Keratinocyte (primary cell): ENCODE measurements at regions not wholly inside any gene's neighbourhood (a gene's known extent, or its start where the extent isn't known, plus 50 kb on each side); places are given as distances from the start of the nearest gene placed in this dataset.

Source experiments
- DNase-seq: peaks from one replicate; pipeline ENCODE4 v3.0.0-alpha.2; 2011; ENCODE audit warnings: low read depth, missing footprints, low spot score
- FAIRE-seq: peaks from 2 replicates; lab custom pipeline; 2011; peaks lifted over from hg19 to GRCh38; lab: Jason Lieb, UNC
- H2AFZ ChIP-seq: 2 replicates; pipeline ENCODE4 v1.6.0; 2012; ENCODE audit warnings: low read length, control low read depth, inconsistent platforms; ENCODE audit not compliant: control insufficient read depth
- H3K27ac ChIP-seq: 2 replicates; pipeline ENCODE4 v1.5.1; 2011; ENCODE audit warnings: low read length; ENCODE audit not compliant: control insufficient read depth, insufficient read depth
- H3K27me3 ChIP-seq: 3 replicates; pipeline ENCODE4 v1.6.0; 2011; ENCODE audit warnings: low read length; ENCODE audit not compliant: control insufficient read depth, insufficient read depth; ENCODE audit errors: extremely low read depth
- H3K36me3 ChIP-seq, 2 experiments: 2 replicates in 1 of 2; 3 replicates in 1 of 2; pipeline ENCODE4 v1.5.1; 2011; ENCODE audit warnings: low read length in 2 of 2, mild to moderate bottlenecking in 1 of 2; ENCODE audit not compliant: control insufficient read depth in 2 of 2, insufficient read depth in 2 of 2; ENCODE audit errors: extremely low read depth in 1 of 2
- H3K4me1 ChIP-seq: 3 replicates; pipeline ENCODE4 v1.5.1; 2011; ENCODE audit warnings: low read length; ENCODE audit not compliant: control insufficient read depth, insufficient read depth; ENCODE audit errors: extremely low read depth
- H3K4me2 ChIP-seq: 3 replicates; pipeline ENCODE4 v1.6.0; 2011; ENCODE audit warnings: low read depth, low read length; ENCODE audit not compliant: control insufficient read depth, insufficient read depth; ENCODE audit errors: extremely low read depth
- H3K4me3 ChIP-seq, 3 experiments: fragments of 200-600 bp in 1 of 3; sonication (generic) in 1 of 3; 2 replicates in 2 of 3; 3 replicates in 1 of 3; pipeline ENCODE4 v1.5.1; 2011 to 2016; ENCODE audit warnings: low read length in 3 of 3, mild to moderate bottlenecking in 3 of 3, control low read depth in 2 of 3, inconsistent platforms in 1 of 3, low read depth in 1 of 3, mixed read lengths in 1 of 3, mixed run types in 1 of 3, moderate library complexity in 1 of 3; ENCODE audit not compliant: control insufficient read depth in 2 of 3, insufficient read depth in 2 of 3; ENCODE audit errors: extremely low read depth in 1 of 3
- H3K79me2 ChIP-seq: 2 replicates; pipeline ENCODE4 v1.6.0; 2012; ENCODE audit warnings: low read length; ENCODE audit not compliant: control insufficient read depth, insufficient read depth
- H3K9ac ChIP-seq: 3 replicates; pipeline ENCODE4 v1.6.0; 2011; ENCODE audit warnings: low read length; ENCODE audit not compliant: control insufficient read depth, insufficient read depth; ENCODE audit errors: extremely low read depth
- H3K9me1 ChIP-seq: 3 replicates; pipeline ENCODE4 v1.6.0; 2011; ENCODE audit warnings: low read length; ENCODE audit not compliant: control insufficient read depth, insufficient read depth; ENCODE audit errors: extremely low read depth
- H3K9me3 ChIP-seq: 2 replicates; pipeline ENCODE4 v1.5.1; 2012; ENCODE audit warnings: low read depth, low read length; ENCODE audit not compliant: control insufficient read depth
- H4K20me1 ChIP-seq: 3 replicates; pipeline ENCODE4 v1.6.0; 2011; ENCODE audit warnings: low read length; ENCODE audit not compliant: control insufficient read depth, insufficient read depth; ENCODE audit errors: extremely low read depth
- CTCF ChIP-seq, 3 experiments: IDR thresholded peaks in 1 of 3; conservative IDR thresholded peaks in 1 of 3; optimal IDR thresholded peaks in 1 of 3; 2 replicates in 2 of 3; 3 replicates in 1 of 3; pipeline versions ENCODE3 to v1.5.1; 2011; ENCODE audit warnings: low read length in 3 of 3, mild to moderate bottlenecking in 3 of 3, moderate library complexity in 2 of 3, control low read depth in 1 of 3, inconsistent platforms in 1 of 3; ENCODE audit not compliant: insufficient read depth in 2 of 3; ENCODE audit errors: extremely low read depth in 1 of 3
- EZH2 ChIP-seq: IDR thresholded peaks from one replicate; pipeline ENCODE4 v1.6.1; 2012; ENCODE audit warnings: inconsistent platforms, mild to moderate bottlenecking, low read length, moderate library complexity
- dilution Hi-C: fragments of 300-500 bp; cut with MboI; formaldehyde crosslinking; loops from one replicate; pipeline ENCODE4 v1.7.0; 2020; ENCODE audit warnings: low sequenced_read_pairs; ENCODE audit not compliant: extremely low pct_ligation_motif_present

- no peak overlapping the region for H3K4me2 ChIP-seq
- no peaks in the 10 kb centered on the region for H4K20me1 ChIP-seq
- H3K9me1 ChIP-seq = no peaks in the 10 kb centered on the region
- H2AFZ ChIP-seq = no peak overlapping the region
- no peaks in the 10 kb centered on the region for H3K9me3 ChIP-seq
- dilution Hi-C loops = no loop called here
- H3K4me3 ChIP-seq = no peak overlapping the region
- H3K27ac ChIP-seq = no peak overlapping the region
- DNase-seq (no peak), FAIRE-seq (no peak)
- H3K4me1 ChIP-seq = no peaks in the 10 kb centered on the region
- TF ChIP-seq CTCF (optimal IDR thresholded peaks at IDR 0.05 in 1 of 3, IDR thresholded peaks at IDR 0.05 in 1 of 3, conservative IDR thresholded peaks at IDR 0.05 in 1 of 3; ENCODE audit: extremely low read depth in 1 of 3, insufficient read depth in 2 of 3, low read length in 3 of 3) = no peak
- TF ChIP-seq EZH2 = no peak
- no peaks in the 10 kb centered on the region for H3K36me3 ChIP-seq
- no peaks in the 10 kb centered on the region for H3K27me3 ChIP-seq
- H3K9ac ChIP-seq = no peak overlapping the region
- H3K79me2 ChIP-seq = no peaks in the 10 kb centered on the region
Measured at GRCh38 chr10:85490431-85490830, 876.2 kb downstream of the GRID1 start.

GRCh38 chr10:85491652-85492051 lies 874.9 kb downstream of the GRID1 start:
- no peak for TF ChIP-seq EZH2
- no peak for TF ChIP-seq CTCF (optimal IDR thresholded peaks at IDR 0.05 in 1 of 3, IDR thresholded peaks at IDR 0.05 in 1 of 3, conservative IDR thresholded peaks at IDR 0.05 in 1 of 3; ENCODE audit: extremely low read depth in 1 of 3, insufficient read depth in 2 of 3, low read length in 3 of 3)
- H3K4me2 ChIP-seq = no peak overlapping the region
- dilution Hi-C loops = no loop called here

More at GRCh38 chr10:85491652-85492051, 874.9 kb downstream of the GRID1 start:
- no peak overlapping the region for H2AFZ ChIP-seq
- no peak overlapping the region for H3K27ac ChIP-seq
- no peaks in the 10 kb centered on the region for H3K9me3 ChIP-seq
- no peaks in the 10 kb centered on the region for H3K79me2 ChIP-seq
- FAIRE-seq = no peak
- no peaks in the 10 kb centered on the region for H4K20me1 ChIP-seq
- H3K4me3 ChIP-seq = no peak overlapping the region
- no peaks in the 10 kb centered on the region for H3K27me3 ChIP-seq
- no peak for DNase-seq
- no peaks in the 10 kb centered on the region for H3K36me3 ChIP-seq
- no peaks in the 10 kb centered on the region for H3K4me1 ChIP-seq
- no peaks in the 10 kb centered on the region for H3K9me1 ChIP-seq
- no peak overlapping the region for H3K9ac ChIP-seq
